MCF 10A (cell line): ENCODE measurements at regions not wholly inside any gene's neighbourhood (a gene's known extent, or its start where the extent isn't known, plus 50 kb on each side); places are given as distances from the start of the nearest gene placed in this dataset.

Experiments used
- BruUV-seq: library from RNA; stranded (reverse); fragments of 400-500 nt; replicated peaks from 2 replicates; lab custom pipeline; 2021; lab: Mats Ljungman, UMichigan
- CTCF ChIA-PET: fragments of 300-600 bp; sonication (Branson Sonifier 250); formaldehyde crosslinking; extraction: SDS; loops from one replicate; lab custom pipeline; 2021; ENCODE audit warnings: antibody characterized with exemption, inconsistent platforms; lab: Yijun Ruan, JAX
- POLR2A ChIA-PET: fragments of 300-600, 350-650 bp; sonication (Branson Sonifier 250); formaldehyde crosslinking; extraction: SDS; loops from one replicate; lab custom pipeline; 2020; ENCODE audit warnings: antibody characterized with exemption, inconsistent platforms; lab: Yijun Ruan, JAX
- DNase-seq: peaks from one replicate; pipeline ENCODE4 v3.0.0-alpha.2; 2018; ENCODE audit not compliant: unreplicated experiment
- H3K27ac Mint-ChIP-seq: one replicate; pipeline ENCODE4 v1.8.0; 2022; ENCODE audit warnings: mild to moderate bottlenecking, low read depth, mixed read lengths; ENCODE audit not compliant: unreplicated experiment
- H3K27me3 Mint-ChIP-seq: one replicate; pipeline ENCODE4 v1.8.0; 2022; ENCODE audit warnings: mixed read lengths; ENCODE audit not compliant: insufficient read depth, unreplicated experiment
- H3K36me3 Mint-ChIP-seq: one replicate; pipeline ENCODE4 v1.8.0; 2022; ENCODE audit warnings: mild to moderate bottlenecking, moderate library complexity, mixed read lengths; ENCODE audit not compliant: insufficient read depth, unreplicated experiment
- H3K4me1 Mint-ChIP-seq: one replicate; pipeline ENCODE4 v1.8.0; 2022; ENCODE audit warnings: mixed read lengths; ENCODE audit not compliant: insufficient read depth, unreplicated experiment
- H3K4me3 Mint-ChIP-seq: one replicate; pipeline ENCODE4 v1.8.0; 2022; ENCODE audit warnings: mild to moderate bottlenecking, moderate library complexity, mixed read lengths; ENCODE audit not compliant: unreplicated experiment
- H3K9me3 Mint-ChIP-seq: one replicate; pipeline ENCODE4 v1.8.0; 2022; ENCODE audit warnings: mixed read lengths; ENCODE audit not compliant: unreplicated experiment
- CTCF ChIP-seq: fragments of 200-600 bp; IDR thresholded peaks from one replicate; pipeline ENCODE4 v1.8.0; 2022; ENCODE audit warnings: antibody characterized with exemption, mild to moderate bottlenecking; ENCODE audit not compliant: unreplicated experiment
- intact Hi-C: fragments of 100-400 bp; cut with micrococcal nuclease; formaldehyde crosslinking; loops from 2 replicates; pipeline ENCODE4 v1.14.1; 2022

GRCh38 chr20:52346797-52347196 is 155.2 kb upstream of the ZFP64 start:
- no peak for DNase-seq

GRCh38 chr20:52342913-52343312 is 151.3 kb upstream of the ZFP64 start:
- no peak overlapping the region for H3K27ac Mint-ChIP-seq
- no peaks in the 10 kb centered on the region for H3K9me3 Mint-ChIP-seq
- intact Hi-C loops, result no loop called here
- no peak overlapping the region for H3K4me3 Mint-ChIP-seq
- ChIA-PET CTCF (interaction anchor here (0.6 to 2.7 kb wide), 5 partner anchors 15 to 158 kb away, joined by 3 to 8 read pairs (median 3); no protein-coding TSS in a partner anchor), POLR2A (no interaction called here)
- peaks cover 8% of the 10 kb centered on the region for H3K27me3 Mint-ChIP-seq
- H3K36me3 Mint-ChIP-seq, result peaks cover 2% of the 10 kb centered on the region
- BruUV-seq, result no TSS peak
- DNase-seq, result no peak
- TF ChIP-seq CTCF, result no peak
- no peaks in the 10 kb centered on the region for H3K4me1 Mint-ChIP-seq

More at GRCh38 chr20:52346797-52347196, 155.2 kb upstream of the ZFP64 start:
- Mint-ChIP-seq H3K4me3 (no peak overlapping the region), H3K9me3 (no peaks in the 10 kb centered on the region), H3K4me1 (no peaks in the 10 kb centered on the region), H3K36me3 (no peaks in the 10 kb centered on the region), H3K27me3 (peaks cover 34% of the 10 kb centered on the region), H3K27ac (no peak overlapping the region)
- POLR2A ChIA-PET, result no interaction called here
- intact Hi-C loops, result no loop called here
- CTCF ChIA-PET, result interaction anchor here (0.5 to 0.7 kb wide), 2 partner anchors 1666 to 1741 kb away, joined by 3 read pairs; no protein-coding TSS in a partner anchor
- TF ChIP-seq CTCF, result no peak
- BruUV-seq, result no TSS peak

- no peak overlapping the region for H3K27ac Mint-ChIP-seq
- no peaks in the 10 kb centered on the region for H3K9me3 Mint-ChIP-seq
- POLR2A ChIA-PET, result no interaction called here
- peaks cover 7% of the 10 kb centered on the region for H3K27me3 Mint-ChIP-seq
- CTCF ChIA-PET, result interaction anchor here (0.5 to 0.6 kb wide), 3 partner anchors 67 to 1250 kb away, joined by 3 read pairs; no protein-coding TSS in a partner anchor
- BruUV-seq, result no TSS peak
- no peak for TF ChIP-seq CTCF
- peaks cover 8% of the 10 kb centered on the region for H3K36me3 Mint-ChIP-seq
- no peaks in the 10 kb centered on the region for H3K4me1 Mint-ChIP-seq
- intact Hi-C loops, result no loop called here
- H3K4me3 Mint-ChIP-seq, result peak overlapping the region; percentile 45
- peak; percentile 12 for DNase-seq
Measured at GRCh38 chr20:52340036-52340634, 148.6 kb upstream of the ZFP64 start.

- peaks cover 30% of the 10 kb centered on the region for H3K9me3 Mint-ChIP-seq
- no peaks in the 10 kb centered on the region for H3K4me1 Mint-ChIP-seq
- no TSS peak for BruUV-seq
- peaks cover 11% of the 10 kb centered on the region for H3K27me3 Mint-ChIP-seq
- intact Hi-C loops, result no loop called here
- no peak overlapping the region for H3K27ac Mint-ChIP-seq
- ChIA-PET CTCF (interaction anchor here (0.6 to 1.1 kb wide), 6 partner anchors 20 to 713 kb away, joined by 3 to 4 read pairs (median 3); no protein-coding TSS in a partner anchor), POLR2A (no interaction called here)
- TF ChIP-seq CTCF, result no peak
- no peak overlapping the region for H3K4me3 Mint-ChIP-seq
- DNase-seq, result no peak
- H3K36me3 Mint-ChIP-seq, result peaks cover 9% of the 10 kb centered on the region
Measured at GRCh38 chr20:52332649-52333250, 141.2 kb upstream of the ZFP64 start.
